ENCODE measurements at regions not wholly inside any gene's neighbourhood (a gene's known extent, or its start where the extent isn't known, plus 50 kb on each side); places are given as distances from the start of the nearest gene placed in this dataset.

DNA sequence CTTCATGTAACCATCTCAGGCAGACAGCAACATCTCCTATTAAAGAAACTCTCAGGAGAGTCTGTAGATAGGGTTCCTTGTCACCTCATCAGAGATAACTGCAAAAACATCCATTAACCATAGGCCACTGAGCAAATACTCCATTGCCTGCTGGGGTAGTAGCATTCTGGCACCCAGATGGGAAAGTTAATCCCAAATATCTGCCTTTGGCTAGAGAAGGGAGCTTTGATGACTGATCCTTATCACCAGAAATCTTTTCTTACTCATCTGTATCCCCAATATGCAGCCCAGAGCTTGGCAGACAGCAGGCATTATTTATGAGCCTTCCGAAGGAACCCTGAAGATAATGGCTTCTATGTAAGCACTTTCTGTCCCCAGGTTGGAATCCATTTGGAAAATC is 173.1 kb downstream of the MFSD1 start:
- DNase-seq: no peak

DNA sequence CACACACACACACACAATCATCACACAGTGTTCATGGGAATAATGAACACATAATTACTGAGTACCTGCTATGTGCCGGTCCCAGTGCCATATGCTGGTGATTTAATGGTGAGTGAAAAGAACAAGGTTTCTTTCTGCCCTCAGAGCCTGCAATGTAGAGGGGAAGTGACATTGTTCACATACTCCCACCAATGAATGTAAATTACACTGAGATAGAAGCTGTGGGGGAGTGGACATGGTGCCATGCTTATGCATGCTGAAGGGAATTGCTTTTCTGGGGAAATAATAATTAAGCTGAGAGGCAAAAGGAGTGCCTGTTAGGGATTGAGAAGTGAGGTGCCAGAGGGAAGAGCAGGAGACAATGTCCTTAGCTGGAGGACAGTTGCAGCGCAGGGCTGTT is 175.1 kb downstream of the MFSD1 start:
- DNase-seq: no peak

DNA sequence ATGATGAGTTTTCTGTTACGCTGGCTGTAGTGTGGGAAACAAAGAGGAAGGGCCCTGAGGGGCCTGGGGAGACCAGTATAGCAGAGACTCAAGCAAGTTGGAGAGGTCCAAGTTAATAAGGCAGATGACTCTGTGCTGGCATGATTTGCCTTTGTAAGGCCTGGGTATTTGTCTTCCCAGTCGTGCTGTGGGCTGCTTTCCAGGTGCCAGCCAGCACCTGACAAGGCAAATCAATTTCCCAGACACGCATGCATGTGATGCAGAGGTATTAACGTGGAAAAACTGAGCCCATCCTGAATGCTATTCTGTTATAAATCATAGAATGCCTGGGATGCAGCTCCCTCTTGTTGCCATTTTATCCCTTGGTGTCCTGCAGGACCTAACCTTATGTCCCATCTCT is 175.6 kb downstream of the MFSD1 start:
- DNase-seq: no peak

DNA sequence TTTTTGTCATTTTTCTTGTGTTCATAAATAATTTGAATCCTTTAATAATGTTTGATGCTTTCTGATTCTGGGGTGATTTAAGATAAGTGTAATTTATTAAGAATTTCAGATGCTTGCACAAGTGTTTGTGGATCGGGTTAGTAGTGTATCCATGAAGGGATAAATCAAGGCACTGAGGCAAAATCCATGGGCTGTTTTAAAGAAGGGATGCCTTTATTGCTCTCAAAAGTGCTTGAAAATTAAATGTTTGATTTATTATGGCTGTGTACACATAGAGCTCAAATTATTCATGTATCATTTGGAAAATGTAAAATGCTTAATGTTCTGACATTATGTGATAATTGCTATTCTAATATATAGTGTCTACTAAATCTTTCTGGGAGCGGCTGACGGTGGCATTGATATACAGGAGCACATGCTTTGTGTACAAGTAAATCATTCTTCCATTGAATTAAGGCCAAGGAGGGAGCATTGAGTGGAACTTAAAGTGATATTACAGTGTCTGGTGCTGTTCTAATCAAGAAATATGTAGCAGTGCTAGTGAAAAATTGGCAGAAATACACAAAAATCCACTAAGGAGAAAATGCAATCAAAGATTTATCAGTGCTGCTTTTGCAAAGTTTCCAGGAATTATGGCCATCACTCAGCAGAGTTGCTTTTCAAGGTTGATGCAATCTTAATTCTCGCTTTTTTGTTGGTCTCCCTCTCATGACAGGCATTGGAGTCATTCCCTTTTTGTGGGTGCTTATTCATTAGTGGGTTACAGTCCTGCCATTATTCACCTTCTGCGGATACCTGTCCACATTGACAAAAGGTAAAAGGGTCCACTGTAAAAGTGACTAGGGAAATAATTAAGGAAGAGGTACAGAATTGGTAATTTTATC is 181.6 kb downstream of the MFSD1 start:
- DNase-seq: no peak

DNA sequence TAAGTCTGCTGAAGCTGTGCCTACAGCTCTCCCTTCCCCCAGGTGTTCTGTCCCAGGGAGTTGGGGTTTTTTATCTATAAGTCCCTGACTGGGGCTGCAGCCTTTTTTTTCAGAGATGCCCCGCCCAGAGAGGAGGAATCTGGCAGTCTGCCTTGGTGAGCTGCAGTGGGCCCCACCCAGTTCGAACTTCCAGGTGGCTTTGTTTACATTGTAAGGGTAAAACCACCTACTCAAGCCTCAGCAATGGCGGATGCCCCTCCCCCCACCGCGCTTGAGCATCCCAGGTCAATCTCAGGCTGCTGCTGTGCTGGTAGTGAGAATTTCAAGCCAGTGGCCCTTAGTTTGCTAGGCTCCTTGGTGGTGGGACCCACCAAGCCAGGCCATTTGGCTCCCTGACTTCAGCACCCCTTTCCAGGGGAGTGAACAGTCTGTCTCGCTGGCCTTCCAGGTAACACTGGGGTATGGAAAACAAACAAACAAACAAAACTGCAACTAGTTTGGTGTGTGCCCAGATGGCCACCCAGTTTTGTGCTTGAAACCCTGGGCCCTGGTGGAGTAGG is 189.4 kb downstream of the MFSD1 start:
- no peak for DNase-seq

DNA sequence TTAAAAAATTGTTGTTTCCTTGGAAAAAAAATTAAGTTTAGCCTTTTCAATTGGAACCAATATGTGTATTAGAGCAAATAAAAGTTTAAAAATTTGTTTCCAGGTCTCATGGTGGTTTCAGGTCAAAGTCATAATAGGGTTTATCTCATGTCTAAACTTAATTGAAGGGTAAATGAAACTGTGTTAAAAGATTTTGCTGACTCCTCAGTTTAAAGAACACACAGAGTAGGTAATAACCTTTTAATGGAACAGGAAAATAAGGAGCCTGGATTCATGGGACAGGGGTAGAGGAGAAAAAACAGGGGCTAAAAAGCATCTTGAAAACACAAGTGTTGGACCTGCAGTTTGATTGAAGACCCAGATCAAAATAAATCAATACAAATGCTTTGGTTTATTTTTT is 190.6 kb downstream of the MFSD1 start:
- no peak for DNase-seq

DNA sequence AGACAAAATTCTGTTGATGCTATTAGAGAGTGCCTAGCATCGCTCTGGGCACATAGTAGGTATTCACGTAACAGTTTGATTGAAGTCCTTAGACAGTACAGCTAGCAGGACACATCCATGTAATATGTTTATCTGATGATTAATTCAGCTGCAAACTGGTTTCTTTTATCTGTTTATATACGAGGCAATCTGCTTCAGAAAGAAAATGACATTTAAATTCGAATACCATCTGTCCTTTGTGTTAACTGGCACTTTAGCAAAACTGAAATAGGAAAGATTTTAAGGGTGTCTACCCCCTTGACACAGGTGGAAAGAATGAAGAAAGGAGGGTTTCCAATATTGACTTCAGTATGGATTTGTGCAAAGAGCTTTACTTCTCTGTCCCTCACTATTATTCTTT is 192.5 kb downstream of the MFSD1 start:
- no peak for DNase-seq

DNA sequence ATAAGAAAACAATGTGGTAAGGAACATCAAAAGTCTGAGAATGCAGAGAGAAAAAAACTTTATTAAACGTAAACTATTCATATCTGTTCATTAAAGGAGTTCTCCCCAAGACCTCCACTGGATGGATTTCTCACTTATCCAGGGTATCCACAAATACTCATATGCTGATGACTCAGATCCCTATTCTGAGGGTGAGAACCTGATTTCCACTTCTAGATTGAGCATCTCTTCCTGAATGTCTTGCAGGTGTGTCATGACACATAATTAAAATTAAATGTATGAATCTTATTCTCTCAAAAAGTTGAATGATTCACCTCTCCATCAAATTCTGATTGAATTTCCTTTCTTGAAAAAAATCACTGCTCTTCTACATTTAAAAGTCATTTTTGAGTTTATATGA is 199.9 kb downstream of the MFSD1 start:
- DNase-seq: no peak

DNA sequence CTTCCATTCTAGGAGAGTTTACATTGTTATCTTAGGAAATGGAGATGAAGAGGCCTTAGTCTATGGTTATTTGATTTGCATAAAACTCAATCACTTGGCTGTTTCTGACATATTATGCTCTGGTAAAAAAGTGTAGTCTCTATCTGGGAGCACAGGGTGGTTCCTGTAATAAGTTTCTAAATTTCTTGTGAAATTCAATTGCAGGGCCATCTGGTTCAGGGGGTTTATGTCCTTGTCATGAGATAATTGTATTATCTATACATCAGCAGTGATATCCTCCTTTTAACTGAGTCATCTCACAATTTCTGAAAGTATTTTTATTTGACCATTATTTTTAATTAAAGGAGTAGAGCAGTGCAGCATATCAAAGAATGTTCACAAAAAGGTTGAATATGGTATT is 203.3 kb downstream of the MFSD1 start:
- DNase-seq: no peak

DNA sequence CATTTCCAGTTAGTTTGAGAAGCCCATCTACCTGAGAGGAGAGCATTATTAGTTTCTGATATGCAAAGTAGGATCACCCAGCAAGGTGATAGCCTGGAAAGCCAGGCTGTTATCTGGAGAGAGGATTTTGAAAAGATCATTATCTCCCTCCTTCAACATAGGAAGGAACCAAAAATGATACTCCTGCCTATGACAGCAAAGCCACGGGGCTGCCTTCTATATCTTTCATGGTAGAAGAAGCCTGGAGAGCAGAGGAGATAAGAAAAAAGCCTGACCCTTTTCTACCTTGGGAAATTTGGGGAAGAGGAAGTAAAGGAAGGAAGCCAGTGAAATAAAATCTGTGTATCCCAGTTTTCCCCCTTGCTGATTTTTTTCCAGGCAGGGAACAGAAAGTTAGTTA is 205.5 kb downstream of the MFSD1 start:
- DNase-seq: no peak

DNA sequence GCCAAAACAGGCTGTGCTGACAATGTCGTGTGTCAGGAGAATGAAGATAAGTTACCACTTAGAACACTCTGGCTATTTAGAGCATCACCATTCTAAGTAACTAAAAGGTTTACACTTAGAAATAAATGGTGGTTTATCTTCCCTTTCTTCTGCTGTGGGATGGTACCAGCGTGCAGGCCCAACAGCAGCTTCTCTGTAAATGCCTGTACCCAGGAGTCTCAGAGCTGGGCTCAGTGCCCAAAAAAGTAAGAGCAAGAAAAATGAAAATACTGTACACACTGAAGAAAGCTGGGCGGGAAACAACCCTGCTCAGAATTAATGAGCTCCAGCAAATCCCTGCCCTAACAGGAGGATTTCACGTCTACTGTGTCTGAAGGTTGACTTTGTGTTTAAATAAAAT is 206.5 kb downstream of the MFSD1 start:
- DNase-seq: no peak

DNA sequence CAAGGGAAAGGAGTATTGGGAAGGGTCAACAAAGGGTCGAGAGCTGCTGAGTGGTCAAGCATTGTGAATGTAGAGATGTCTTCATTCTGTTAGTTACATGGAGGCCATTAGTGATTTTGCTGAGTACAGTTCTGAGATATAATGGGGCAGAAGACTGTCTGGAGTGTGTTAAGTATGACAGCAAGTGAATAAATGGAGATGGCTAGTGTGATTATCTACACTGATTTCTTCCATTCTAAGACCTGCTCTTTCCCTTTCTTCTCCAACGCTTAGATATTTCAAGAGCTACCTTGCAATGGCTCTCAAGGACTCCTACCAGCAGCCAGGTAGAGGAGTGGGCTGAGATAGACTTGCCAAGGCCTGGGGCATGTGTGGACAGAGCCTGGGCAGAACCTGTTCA is 216.5 kb downstream of the MFSD1 start:
- DNase-seq: no peak

DNA sequence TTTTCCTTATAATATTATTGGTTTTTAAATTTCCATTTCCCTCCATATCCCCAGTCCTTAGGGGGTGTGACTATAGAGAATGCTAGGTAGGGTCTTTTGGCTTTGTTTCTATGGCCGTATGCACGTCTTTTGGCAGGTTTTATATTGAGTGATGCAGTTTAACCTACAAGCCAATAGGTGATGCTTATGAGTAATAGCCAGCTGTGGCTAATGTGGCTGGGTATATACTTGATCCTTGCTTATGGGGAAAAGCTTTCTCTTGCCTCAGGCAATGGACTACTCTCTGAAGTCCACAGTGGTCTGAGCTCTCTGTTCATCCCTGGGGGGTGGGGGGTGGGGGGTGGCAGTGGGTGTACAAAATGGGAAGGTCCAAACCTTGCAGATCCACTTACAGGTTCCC is 223.9 kb downstream of the MFSD1 start:
- no peak for DNase-seq

DNA sequence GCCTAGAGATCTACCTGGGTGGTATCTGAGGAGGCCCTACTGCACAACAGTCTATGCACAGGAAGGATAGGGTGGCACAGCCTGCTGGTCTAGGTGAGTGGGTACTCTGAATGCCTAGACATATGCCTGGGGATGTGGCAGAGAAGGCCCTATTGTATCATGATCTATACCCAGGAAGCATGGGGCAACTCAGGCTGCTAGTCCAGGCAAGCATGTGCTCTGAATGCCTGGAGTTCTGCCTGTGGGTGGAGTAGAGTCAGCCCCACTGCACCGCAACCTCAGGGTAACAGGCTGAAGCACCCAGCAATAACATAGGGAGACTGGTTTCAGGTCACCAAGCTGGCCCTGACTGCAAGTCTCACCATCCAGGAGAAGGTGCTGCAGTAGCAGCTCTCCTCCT is 224.7 kb downstream of the MFSD1 start:
- no peak for DNase-seq

DNA sequence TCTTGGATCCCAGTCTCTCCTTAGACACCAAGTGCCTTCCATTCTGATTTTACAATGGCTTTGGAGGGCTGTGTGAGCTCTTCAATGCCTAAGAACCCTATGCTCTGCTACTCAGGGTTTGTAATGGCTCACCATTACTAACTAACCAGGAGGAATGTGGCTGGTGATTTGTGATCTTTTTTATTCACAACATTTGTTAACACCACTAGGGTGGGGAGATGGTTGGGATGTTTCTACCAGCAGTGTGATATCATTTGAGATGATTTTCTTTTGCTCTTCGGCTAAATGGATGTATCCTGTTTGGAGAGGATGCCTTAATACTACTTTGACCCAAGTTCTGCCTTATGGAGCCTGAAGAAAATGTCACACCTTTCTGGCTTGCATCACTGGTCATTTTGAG is 226.9 kb downstream of the MFSD1 start:
- DNase-seq: no peak

DNA sequence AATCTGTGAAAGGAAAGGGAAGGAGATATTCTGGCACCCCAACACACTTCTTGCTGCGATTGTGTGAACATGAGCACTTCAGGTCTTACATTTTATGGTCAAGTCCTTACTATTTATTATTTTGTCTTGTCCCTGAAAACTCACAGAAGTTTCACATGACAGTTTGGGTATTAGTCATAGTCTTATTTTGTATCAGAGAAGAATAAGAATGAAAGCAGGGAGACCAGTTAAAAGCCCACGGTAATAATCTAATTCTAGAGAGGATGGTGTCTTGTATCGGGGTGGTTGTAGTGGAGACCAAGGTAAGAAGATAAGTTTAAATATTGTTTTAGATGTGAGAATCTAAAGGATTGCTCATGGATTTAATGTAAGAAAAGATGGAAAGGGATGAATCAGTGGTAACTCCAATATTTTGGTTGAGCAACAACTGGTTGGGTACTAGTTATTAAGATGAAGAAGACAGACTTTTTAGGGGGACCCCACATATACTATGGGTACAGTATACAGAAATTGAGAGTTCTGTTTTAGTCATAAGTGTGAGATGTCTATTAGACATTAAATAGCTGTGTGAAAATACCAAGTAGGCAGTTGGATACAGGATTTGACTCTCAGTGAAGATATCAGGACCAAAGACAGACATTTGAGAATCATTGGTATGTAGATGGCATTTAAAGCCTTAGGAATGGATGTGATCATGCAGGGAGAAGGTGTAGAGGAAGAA is 227.6 kb downstream of the MFSD1 start:
- no peak for DNase-seq

DNA sequence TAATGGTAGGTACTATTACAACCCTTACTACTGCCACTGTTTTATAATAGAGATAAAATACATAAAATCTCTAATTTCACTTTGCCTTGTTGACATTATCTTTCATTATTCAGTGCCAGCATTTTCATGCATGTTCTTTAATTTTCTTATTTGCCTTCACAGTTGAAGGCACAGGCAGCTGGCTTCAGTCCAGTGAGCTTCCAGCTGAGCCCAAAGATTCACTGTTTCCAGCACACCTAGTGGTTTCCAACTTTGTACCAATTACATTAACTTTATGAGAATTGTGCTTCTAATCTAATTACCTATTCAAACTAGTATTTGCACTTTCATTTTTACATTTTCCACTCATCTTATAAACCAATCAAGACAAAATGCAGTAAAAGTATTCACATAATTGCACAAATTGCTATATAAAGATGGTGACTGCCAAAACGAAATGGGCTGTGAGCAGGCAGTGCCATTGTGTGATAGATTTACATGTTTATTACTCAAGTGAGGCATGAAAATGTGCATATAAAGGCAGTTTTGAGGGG is 228.3 kb downstream of the MFSD1 start:
- no peak for DNase-seq

DNA sequence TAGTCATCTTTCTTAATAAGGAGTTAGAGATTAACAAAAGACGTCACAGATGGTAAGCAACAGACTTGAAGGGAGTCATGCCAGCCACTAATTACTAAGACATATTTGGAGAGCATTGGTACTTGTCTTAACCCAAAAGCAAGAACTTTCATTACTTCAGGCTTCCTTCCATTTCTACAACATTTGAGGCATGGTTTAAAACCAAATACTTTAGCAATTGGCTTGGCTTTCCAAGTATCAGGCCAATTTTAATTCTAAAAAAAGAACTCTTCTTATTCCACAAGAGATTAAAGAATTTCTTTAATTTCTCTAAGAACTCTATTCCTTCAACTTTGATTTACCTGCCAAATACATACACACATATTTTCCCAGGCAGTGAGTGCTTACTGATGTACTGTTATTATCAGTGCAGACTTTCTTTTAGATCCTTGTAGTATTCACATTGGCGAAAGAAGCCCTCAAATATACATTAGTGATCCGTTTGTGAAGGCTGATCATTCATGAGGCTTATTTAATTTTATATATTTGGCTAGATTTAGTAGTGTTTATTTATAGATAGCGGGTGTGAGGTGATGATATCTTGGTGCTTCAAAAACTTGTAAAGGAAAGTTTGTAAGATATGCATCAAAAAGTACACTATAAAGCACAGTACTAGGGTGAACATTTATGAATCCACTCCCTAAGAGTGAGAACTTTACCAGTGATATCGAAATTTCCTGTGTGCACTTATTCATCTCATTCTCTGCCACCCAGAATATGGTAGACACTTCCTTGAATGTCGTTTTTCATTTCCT is 229.2 kb downstream of the MFSD1 start:
- DNase-seq: no peak

DNA sequence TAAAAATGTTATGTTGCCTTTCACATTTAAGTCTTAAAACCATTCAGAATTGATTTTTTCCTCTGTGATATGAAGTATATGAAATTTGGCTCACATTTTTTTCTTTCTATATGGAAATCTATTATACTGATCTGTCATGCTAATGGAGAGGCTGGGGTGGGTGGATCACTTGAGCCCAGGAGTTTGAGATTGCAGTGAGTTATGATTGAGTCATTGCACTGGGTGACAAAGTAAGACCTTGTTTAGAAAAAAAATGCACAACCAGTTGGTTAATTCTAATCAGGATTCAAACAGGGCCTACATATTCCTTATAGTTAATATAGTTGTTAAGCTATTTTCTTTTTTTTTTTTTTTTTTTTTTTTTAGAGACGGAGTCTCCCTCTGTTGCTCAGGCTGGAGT is 230.5 kb downstream of the MFSD1 start:
- no peak for DNase-seq

DNA sequence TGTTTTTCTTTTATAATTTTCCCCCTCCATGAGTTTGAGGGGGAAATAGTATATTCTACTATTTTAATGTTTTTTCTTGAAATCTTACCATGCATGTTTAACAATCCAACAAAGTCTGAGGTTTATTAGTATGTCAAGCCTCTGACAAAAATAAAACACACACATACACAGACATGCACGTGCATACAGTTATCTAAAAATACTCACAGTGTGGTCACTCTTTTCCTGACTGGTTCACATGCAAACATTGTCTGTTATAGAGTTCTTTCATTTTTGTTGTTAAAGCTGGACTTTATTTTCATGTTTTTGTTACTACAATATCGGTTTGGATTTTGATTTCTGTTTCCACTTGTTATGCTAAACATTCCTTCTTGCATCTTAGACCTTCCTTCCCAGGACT is 236.6 kb downstream of the MFSD1 start:
- no peak for DNase-seq

DNA sequence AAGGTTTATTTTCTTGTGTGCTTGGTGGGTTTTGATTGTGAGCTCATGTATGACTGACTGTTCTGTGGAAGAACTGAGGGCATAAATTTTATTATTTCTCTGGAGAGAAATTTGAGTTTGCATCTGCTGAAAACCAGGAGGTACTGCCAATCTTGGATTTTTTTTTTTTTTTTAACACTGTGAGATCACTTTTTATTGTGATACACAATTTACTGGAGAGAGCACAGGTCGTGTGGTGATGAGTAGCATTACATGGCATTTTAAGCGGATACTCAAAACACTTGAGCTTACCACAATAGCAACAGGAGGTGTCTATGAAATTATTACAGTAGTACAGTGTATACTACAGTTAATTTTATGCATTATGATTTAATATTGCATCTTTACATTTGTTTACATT is 237.4 kb downstream of the MFSD1 start:
- no peak for DNase-seq

DNA sequence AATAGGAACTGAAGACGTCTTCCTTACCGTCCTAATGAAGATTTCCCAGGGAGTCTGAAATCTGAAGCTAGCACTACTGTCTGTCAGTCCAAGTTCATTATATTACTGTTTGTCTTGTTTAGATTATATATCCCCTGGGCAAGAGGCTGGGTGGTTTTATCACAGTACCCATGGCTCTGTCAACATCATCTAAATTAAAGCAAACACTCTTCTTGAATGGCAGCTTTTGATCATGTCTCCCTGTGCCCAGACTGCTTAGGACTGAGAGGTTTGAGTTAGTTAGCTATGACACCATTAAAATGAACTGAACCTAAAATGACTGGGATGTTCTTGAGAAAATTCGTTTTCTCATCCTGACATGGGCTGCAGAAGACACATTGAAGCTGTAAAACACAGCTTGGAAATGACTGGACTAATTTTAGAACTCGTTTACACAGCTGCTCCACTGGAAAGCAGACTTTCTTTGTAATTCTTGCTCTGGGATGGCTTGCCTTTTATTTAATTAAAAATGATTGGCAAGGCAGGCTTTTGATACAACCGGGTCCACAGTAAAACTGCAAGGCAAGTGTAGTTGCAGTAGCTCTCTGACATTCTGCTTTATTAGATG is 243.5 kb downstream of the MFSD1 start:
- DNase-seq: no peak

DNA sequence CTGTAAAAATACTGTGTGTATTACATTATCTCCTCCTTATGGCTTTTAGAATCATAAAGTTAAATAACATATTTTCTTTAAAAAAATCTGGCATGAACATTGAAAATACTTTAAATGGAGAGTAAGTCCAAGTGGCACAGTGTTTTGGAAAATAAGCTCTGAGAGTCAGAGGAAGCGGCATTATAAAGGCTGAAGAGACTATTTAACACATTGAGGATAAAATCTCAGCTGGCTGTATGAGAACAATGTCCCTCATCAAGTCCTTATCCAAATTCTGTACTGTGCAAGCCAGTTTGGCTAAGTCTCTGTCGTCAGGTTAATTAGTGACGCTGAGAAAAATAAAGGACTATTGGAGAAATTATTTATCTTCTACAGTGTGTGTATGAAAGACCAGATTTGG is 245.5 kb downstream of the MFSD1 start:
- DNase-seq: no peak

All from NCI-H1436 (cell line).